GM12878 (cell line): ENCODE measurements at regions not wholly inside any gene's neighbourhood (a gene's known extent, or its start where the extent isn't known, plus 50 kb on each side); places are given as distances from the start of the nearest gene placed in this dataset.

Experiments used
- ATAC-seq: fragments of 200-7000 bp; cut with Tn5 transposase; 3 replicates; pipeline ENCODE4 v1.9.1; 2020; ENCODE audit warnings: mild to moderate bottlenecking, moderate library complexity
- BruUV-seq: library from RNA; stranded (reverse); fragments of 400-500 nt; replicated peaks from 2 replicates; lab custom pipeline; 2021; lab: Mats Ljungman, UMichigan
- CTCF ChIA-PET: fragments of 300-600 bp; sonication (Branson Sonifier 250); formaldehyde crosslinking; extraction: SDS; loops from one replicate; lab custom pipeline; 2021; ENCODE audit warnings: inconsistent platforms; lab: Yijun Ruan, JAX
- POLR2A ChIA-PET: fragments of 350-600 bp; formaldehyde crosslinking; extraction: SDS; loops from one replicate; lab custom pipeline; 2021; ENCODE audit warnings: inconsistent platforms; lab: Charles Lee
- RAD21 ChIA-PET: fragments of 300-600 bp; sonication (Branson Sonifier 250); formaldehyde crosslinking; loops from one replicate; lab custom pipeline; 2023; ENCODE audit warnings: antibody characterized with exemption; ENCODE audit not compliant: unreplicated experiment; lab: Charles Lee
- SMC1A ChIA-PET: fragments of 300-600 bp; sonication (Branson Sonifier 250); formaldehyde crosslinking; loops from one replicate; lab custom pipeline; 2023; ENCODE audit not compliant: unreplicated experiment, uncharacterized antibody; lab: Charles Lee
- DNase-seq: peaks from one replicate; pipeline ENCODE4 v3.0.0-alpha.2; 2011; ENCODE audit warnings: low read depth, low spot score
- FAIRE-seq: peaks from 3 replicates; lab custom pipeline; 2011; peaks lifted over from hg19 to GRCh38; lab: Jason Lieb, UNC
- H2AFZ ChIP-seq: 2 replicates; pipeline ENCODE4 v1.6.0; 2011; ENCODE audit warnings: low read depth, low read length, control low read depth; ENCODE audit not compliant: control insufficient read depth
- H3K27ac ChIP-seq: 2 replicates; pipeline ENCODE4 v1.5.1; 2011; ENCODE audit warnings: control low read depth; ENCODE audit not compliant: control insufficient read depth, insufficient read depth
- H3K27me3 ChIP-seq, 2 experiments: replicated peaks in 1 of 2; 2 replicates each; pipeline versions ENCODE4 v1.6.0 to v1.6.1; 2011; ENCODE audit warnings: low read length in 1 of 2; ENCODE audit not compliant: control insufficient read depth in 2 of 2, insufficient read depth in 2 of 2
- H3K36me3 ChIP-seq, 2 experiments: 2 replicates each; pipeline ENCODE4 v1.5.1; 2011; ENCODE audit warnings: low read length in 1 of 2; ENCODE audit not compliant: control insufficient read depth in 2 of 2, insufficient read depth in 2 of 2
- H3K4me1 ChIP-seq: 2 replicates; pipeline ENCODE4 v1.6.1; 2011; ENCODE audit warnings: mild to moderate bottlenecking, low read length, moderate library complexity, mixed read lengths; ENCODE audit not compliant: control insufficient read depth, insufficient read depth
- H3K4me2 ChIP-seq: 2 replicates; pipeline ENCODE4 v1.6.0; 2011; ENCODE audit warnings: control low read depth; ENCODE audit not compliant: control insufficient read depth, insufficient read depth
- H3K4me3 ChIP-seq: fragments of 200-600 bp; sonication (generic); 2 replicates; pipeline ENCODE4 v1.5.1; 2016
- H3K79me2 ChIP-seq: 2 replicates; pipeline ENCODE4 v1.6.0; 2011; ENCODE audit warnings: low read length; ENCODE audit not compliant: control insufficient read depth, insufficient read depth
- H3K9ac ChIP-seq: 2 replicates; pipeline ENCODE4 v1.8.0; 2011; ENCODE audit warnings: low read length, control low read depth, mixed read lengths; ENCODE audit not compliant: control insufficient read depth, insufficient read depth
- H3K9me3 ChIP-seq: replicated peaks from 3 replicates; pipeline ENCODE4 v1.5.1; 2011; ENCODE audit warnings: mild to moderate bottlenecking, low read length; ENCODE audit not compliant: control insufficient read depth, insufficient read depth
- H4K20me1 ChIP-seq: 2 replicates; pipeline ENCODE4 v1.6.0; 2011; ENCODE audit not compliant: control insufficient read depth, insufficient read depth
- ATF2 ChIP-seq: IDR thresholded peaks from 2 replicates; pipeline ENCODE4 v1.6.1; 2012; ENCODE audit warnings: low read length, inconsistent platforms
- CHD4 ChIP-seq: fragments of 200-600 bp; sonication (generic); IDR thresholded peaks from 2 replicates; pipeline ENCODE4 v1.6.1; 2016; ENCODE audit warnings: mild to moderate bottlenecking
- EGR1 ChIP-seq, 2 experiments: IDR thresholded peaks; 1 replicate in 1 of 2; 2 replicates in 1 of 2; pipeline ENCODE4 v1.6.1; 2011 to 2012; ENCODE audit warnings: low read depth in 2 of 2, low read length in 2 of 2, borderline replicate concordance in 1 of 2, mild to moderate bottlenecking in 1 of 2, moderate library complexity in 1 of 2
- ESRRA ChIP-seq: IDR thresholded peaks from 2 replicates; pipeline ENCODE4 v1.6.1; 2012; ENCODE audit warnings: mild to moderate bottlenecking, low read length, improper control_type of control experiment
- IRF4 ChIP-seq: IDR thresholded peaks from 2 replicates; pipeline ENCODE4 v1.6.1; 2011; ENCODE audit warnings: low read depth, low read length
- PAX5 ChIP-seq: IDR thresholded peaks from 2 replicates; pipeline ENCODE4 v1.6.1; 2011; ENCODE audit warnings: low read depth, low read length, borderline replicate concordance
- POLR2AphosphoS5 ChIP-seq: IDR thresholded peaks from 2 replicates; pipeline ENCODE4 v1.6.1; 2011; ENCODE audit warnings: mild to moderate bottlenecking, low read length, inconsistent platforms
- POU2F2 ChIP-seq: IDR thresholded peaks from 3 replicates; pipeline ENCODE4 v1.6.1; 2011; ENCODE audit warnings: low read depth, mild to moderate bottlenecking, low read length, borderline replicate concordance
- TARDBP ChIP-seq: IDR thresholded peaks from 2 replicates; pipeline ENCODE4 v1.6.1; 2016; ENCODE audit warnings: borderline replicate concordance
- WGBS: methylation state at CpG from one replicate; pipeline ENCODE4 v1.1.6; 2016; ENCODE audit warnings: low lambda C conversion rate; ENCODE audit not compliant: insufficient replicate concordance, insufficient coverage; ENCODE audit errors: missing lambda C conversion rate; 5-methylcytosine and 5-hydroxymethylcytosine counted together
- in situ Hi-C: fragments of 300-500 bp; cut with MboI; formaldehyde crosslinking; loops from 9 replicates; pipeline ENCODE4 v1.14.3; 2018; ENCODE audit warnings: mixed read lengths
- intact Hi-C: fragments of 100-400 bp; cut with micrococcal nuclease; formaldehyde crosslinking; loops from one replicate; pipeline ENCODE4 v1.14.2; 2022; ENCODE audit not compliant: unreplicated experiment

GRCh38 chr11:45399166-45399565, 113.0 kb upstream of the SYT13 start:
- no peaks in the 10 kb centered on the region for H3K36me3 ChIP-seq
- CTCF ChIA-PET = interaction anchor here (1.0 kb wide), 1 partner anchor 257 kb away, joined by 3 read pairs; no protein-coding TSS in a partner anchor
- no peak for FAIRE-seq
- RAD21 ChIA-PET = no interaction called here
- no peak overlapping the region for H3K9ac ChIP-seq
- intact Hi-C loops = no loop called here
- H3K4me3 ChIP-seq = no peak overlapping the region
- no peaks in the 10 kb centered on the region for H3K79me2 ChIP-seq
- POLR2A ChIA-PET = no interaction called here
- H3K27ac ChIP-seq = no peak overlapping the region
- no peak for TF ChIP-seq EGR1 (IDR thresholded peaks at IDR 0.05; ENCODE audit: borderline replicate concordance in 1 of 2, low read depth in 2 of 2, low read length in 2 of 2)
- TF ChIP-seq TARDBP = no peak
- no peak for TF ChIP-seq PAX5
- TF ChIP-seq, all 136 proteins: peak for 0
- DNase-seq (no peak), ATAC-seq (no peak)
- BruUV-seq = no TSS peak
- H3K4me1 ChIP-seq = no peaks in the 10 kb centered on the region
- H3K4me2 ChIP-seq = no peak overlapping the region
- H3K27me3 ChIP-seq = peaks cover 0 to 2% of the 10 kb centered on the region in 2 experiments; a peak in 2 of 4 replicates
- SMC1A ChIA-PET = no interaction called here
- 0% methylated on average over 3 of the region's 3 CpGs for WGBS
- no peaks in the 10 kb centered on the region for H3K9me3 ChIP-seq
- no peak overlapping the region for H2AFZ ChIP-seq
- H4K20me1 ChIP-seq = no peaks in the 10 kb centered on the region
- in situ Hi-C loops = no loop called here

GRCh38 chr11:45398325-45398724, 112.2 kb upstream of the SYT13 start:
- ChIA-PET RAD21 (no interaction called here), CTCF (no interaction called here)

More at GRCh38 chr11:45398325-45398724, 112.2 kb upstream of the SYT13 start:
- no peaks in the 10 kb centered on the region for H4K20me1 ChIP-seq
- H3K36me3 ChIP-seq = no peaks in the 10 kb centered on the region
- 42% methylated on average over 8 of the region's 8 CpGs for WGBS
- POLR2A ChIA-PET = no interaction called here
- BruUV-seq = no TSS peak
- TF ChIP-seq POU2F2 = no peak
- no peak for TF ChIP-seq IRF4
- no peak for TF ChIP-seq POLR2AphosphoS5
- TF ChIP-seq ESRRA = no peak
- TF ChIP-seq CHD4 = no peak
- TF ChIP-seq TARDBP = no peak
- TF ChIP-seq ATF2 = no peak
- H3K9ac ChIP-seq = no peak overlapping the region
- peaks cover 0 to 2% of the 10 kb centered on the region in 2 experiments; a peak in 2 of 4 replicates for H3K27me3 ChIP-seq
- no peak overlapping the region for H3K27ac ChIP-seq
- H3K79me2 ChIP-seq = no peaks in the 10 kb centered on the region
- H2AFZ ChIP-seq = no peak overlapping the region
- FAIRE-seq (no peak), DNase-seq (no peak), ATAC-seq (no peak)
- no peaks in the 10 kb centered on the region for H3K9me3 ChIP-seq
- intact Hi-C loops (no loop called here), in situ Hi-C loops (no loop called here)
- SMC1A ChIA-PET = no interaction called here
- H3K4me1 ChIP-seq = no peaks in the 10 kb centered on the region
- H3K4me2 ChIP-seq = no peak overlapping the region
- H3K4me3 ChIP-seq = no peak overlapping the region
